Activated CD4-positive, alpha-beta T cell treated with anti-CD3 and anti-CD28 coated beads, Interleukin-10, Interleukin-2, amounts not matched to agents 100 ng/mL and 50 ng/mL, durations not matched to agents 16 hours and 8 hours (primary cell): ENCODE measurements at regions not wholly inside any gene's neighbourhood (a gene's known extent, or its start where the extent isn't known, plus 50 kb on each side); places are given as distances from the start of the nearest gene placed in this dataset.

Experiments used
- DNase-seq: peaks from one replicate; pipeline ENCODE4 v3.0.0-alpha.2; 2020

DNA sequence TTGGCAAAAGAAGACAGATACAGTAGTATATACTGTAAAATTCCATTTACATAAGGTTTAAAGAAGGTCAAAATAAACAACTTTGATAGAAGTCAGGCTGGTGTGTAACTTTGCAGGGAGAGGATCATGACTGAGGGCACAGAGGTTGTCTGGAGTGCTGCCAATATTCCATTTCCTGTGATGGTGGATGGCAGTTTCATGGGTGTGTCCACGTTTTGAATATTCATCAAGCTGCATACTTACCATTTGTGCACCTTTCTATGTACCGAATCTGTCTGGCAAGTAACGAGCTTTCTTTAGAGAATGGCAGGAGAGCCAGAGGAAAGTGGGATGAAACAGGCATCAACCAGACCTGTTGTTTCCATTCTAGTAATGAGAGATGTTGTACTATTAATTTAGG lies 420.5 kb upstream of the HTR2A start:
- DNase-seq = no peak

DNA sequence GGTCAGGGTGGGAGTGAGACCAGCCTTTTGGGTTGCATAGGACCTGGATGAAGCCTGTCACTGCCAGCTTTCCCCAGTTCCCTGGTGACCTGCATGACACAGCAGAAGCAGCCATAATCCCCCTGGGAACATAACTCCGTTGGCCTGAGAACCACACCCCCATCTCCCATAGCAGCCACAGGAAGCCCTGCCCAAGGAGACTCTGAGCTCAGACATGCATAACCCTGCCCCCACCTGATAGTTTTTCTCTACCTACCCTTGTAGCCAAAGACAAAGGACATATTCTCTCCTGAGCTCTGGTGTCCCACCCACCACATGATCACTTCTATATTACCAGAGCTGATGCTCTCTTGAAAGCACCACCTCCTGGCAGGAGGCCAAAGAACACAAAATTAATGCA lies 413.5 kb upstream of the HTR2A start:
- no peak for DNase-seq

DNA sequence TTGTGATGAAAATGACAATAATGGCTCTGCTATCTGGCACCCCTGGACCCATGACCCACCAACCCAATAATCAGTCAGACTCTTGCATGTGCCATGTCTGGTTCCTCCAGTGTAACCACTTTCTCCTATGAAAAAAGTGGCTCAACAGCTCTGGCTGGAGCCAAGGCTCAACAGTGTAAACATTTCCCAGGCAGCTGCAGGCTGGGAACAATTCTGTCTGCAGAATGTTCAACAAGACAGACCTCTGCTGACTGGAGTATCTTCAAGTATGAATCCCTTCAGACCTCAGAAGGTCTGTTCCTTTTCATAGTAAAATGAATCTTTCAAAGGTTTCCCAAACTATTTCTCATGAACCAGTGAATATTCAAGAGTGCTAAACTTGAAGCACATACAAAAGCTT lies 410.1 kb upstream of the HTR2A start:
- no peak for DNase-seq

DNA sequence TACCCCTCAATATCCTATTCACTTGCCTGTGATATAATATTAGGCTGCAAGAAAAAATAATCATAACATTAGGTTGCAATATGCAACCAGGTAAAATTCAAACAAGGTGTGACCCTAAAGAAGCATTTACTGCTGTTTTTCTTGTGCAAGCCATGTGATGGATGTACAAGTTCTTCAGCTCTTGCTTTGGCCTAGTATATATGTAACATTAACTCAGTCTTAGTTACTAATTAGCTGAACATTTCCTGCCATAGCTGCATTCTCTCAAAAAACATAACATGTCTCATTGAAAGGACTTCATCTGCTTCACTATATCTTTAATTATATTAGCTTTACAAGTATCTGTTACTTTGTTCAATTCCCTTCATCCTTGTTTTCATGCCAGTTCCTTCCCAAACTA lies 406.8 kb upstream of the HTR2A start:
- no peak for DNase-seq

DNA sequence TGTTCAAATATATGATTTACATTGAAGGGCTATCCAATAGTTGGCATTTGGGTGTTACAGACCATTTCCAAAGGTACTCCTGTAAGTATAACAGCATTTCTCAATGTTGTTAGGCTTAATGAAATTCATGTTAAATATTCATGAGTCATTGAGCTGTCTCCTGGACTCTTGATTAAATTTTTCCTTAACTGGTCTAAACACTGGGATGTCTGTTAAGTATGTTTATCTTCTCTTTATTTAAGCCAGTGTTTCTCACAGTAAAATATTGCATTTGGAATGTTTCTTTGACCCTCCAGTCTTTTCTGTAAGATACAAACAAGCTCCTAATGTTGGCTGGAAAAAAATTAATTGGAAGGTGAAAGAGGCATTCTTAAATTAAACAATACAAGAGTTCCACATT lies 402.5 kb upstream of the HTR2A start:
- no peak for DNase-seq

DNA sequence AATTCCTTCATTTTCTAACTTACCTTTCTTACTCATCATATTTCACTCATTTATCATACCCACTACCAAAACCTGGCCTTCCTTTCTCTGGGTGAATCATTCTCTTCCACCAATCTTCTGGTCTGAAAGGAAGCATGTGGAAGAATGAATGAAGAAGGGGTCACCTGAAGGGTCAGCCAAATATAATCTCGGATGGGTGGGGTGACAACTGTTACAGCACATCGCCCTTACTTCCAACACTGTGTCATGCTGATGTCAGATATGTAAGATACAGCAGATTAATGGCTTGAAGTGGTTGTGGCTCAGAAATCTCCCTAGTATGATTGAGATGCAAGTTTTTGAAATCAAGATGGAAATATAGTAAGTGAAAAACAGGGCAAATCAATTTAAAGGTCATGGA lies 401.7 kb upstream of the HTR2A start:
- DNase-seq = no peak

DNA sequence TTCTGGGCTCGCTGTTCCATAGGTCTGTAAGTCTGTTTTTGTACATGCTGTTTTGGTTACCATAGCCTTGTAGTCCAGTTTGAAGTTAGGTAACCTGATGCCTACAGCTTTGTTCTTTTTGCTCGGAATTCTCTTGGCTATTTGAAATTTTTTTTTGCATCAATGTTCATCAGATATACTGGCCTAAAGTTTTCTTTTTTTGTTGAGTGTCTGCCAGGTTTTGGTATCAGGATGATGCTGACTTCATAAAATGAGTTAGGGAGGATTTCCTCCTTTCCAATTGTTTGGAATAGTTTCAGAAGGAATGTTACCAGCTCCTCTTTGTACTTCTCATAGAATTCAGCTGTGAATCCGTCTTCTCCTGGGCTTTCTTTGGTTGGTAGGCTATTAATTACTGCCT lies 397.8 kb upstream of the HTR2A start:
- no peak for DNase-seq

DNA sequence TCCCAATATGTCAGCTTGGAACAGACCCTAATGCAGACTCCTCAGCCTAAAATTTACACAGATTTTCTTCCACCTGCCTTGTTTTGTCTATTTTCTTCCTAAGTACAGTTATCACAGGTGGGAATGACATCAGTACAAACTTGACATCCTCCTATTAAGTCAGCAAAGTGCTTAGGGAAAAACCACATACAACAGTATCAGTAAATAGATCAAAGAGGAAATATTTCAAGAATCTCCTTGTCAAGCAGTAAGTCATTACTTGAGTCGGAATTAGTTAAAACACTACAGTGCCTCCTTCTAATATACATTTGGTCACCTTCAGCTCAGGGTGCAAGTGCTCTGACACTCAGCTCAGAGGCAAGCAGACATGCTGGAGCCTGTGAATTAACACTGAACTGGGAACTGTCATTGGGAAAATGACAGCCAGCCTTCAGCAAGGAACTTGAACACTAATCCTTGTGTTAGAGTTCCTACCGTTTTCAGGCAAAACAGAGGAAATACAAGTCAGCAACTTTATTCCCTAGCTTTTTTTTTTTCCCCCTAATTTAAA lies 394.3 kb upstream of the HTR2A start:
- no peak for DNase-seq

DNA sequence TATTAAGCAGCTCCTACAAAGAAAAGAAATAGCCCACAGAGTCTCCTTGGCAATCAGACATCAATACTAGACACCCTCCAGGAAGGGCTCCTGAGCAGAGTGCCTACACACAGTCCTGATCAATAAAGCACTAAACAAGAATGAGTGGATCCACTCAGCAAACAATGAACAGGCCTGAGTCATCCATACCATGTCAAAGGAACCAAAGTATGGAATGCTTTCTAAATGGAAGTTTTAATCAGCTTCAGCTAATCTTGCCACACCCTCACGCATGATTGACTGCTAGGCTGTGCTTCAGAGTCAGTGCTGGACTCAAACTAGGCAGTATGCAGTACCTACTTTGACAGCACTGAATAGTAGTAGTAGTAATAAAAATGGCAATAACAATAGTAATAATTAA lies 392.7 kb upstream of the HTR2A start:
- DNase-seq = no peak

DNA sequence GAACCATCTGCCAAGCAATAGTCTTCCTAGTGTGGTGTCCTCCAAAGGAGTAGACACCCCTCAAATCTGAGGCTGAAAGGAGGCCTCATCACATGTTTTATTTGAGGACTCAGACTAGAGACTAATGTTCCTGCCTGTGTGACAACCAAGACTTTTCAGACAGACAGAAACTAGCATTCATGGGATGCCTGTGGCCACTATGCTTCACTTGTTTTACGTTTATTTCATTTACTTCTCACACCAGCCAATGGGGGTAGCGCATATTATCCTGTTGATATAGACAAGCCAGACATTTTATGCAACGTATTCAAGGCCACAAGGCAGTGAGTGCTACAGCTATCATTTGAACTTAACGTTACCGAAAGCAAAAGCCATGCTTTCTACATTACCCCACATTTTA lies 391.7 kb upstream of the HTR2A start:
- no peak for DNase-seq

DNA sequence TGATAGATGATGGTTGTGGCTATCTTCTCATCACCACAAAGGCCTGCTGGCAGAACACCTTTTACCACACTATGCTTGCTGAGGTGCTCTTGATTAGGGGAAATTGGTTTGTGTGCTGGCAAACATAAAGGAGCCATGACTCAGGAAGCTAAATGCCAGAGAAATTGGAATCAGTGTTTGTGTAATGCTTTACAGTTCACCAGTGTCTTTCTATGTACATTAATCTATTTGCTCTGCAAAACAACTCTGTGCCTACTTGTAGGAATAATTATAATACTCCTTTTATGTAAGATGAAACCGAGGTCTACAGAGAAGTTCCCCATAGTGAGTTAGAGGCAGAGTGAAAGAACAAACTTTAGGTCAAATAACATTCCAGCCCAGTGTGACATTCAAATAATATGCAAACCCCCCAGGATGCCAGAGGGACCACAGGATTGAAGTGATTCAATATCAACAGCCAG lies 390.5 kb upstream of the HTR2A start:
- no peak for DNase-seq

DNA sequence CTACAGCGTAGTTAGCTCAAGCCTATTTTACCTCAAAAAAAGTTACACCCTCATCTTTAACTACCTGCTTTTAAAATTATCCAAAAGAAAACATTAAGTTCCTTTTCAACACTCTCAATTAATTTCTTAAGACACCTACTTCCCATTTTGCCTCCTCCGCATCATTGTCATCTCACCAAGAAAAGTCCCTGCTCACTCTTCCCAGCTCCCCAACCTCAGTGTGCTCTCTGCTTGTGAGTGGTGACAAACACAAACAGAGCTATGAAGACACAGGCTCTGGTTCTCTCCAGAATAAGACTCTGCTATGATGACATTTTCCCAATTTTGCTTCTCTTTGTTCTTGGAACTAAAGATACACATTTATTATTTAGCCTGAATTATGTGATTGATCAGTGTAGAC lies 385.1 kb upstream of the HTR2A start:
- DNase-seq = no peak

DNA sequence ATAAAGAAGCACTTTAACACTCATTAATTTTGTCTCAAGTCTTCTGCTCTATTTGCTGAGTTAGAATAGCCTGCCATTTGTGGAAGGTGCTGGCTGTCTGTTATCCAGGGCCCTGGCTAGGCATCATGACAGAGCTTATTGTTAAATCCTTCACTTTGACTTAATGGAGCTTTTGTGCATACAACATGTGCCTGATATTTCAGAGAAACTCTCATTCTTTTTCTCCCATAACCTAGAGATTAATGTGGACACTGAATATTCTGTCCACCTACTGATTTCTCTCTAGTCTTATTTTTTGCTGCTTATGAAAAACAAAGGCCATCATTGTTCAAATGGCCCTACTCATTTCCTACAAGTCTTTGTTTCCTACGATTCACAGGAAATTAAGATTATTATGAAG lies 383.1 kb upstream of the HTR2A start:
- no peak for DNase-seq

DNA sequence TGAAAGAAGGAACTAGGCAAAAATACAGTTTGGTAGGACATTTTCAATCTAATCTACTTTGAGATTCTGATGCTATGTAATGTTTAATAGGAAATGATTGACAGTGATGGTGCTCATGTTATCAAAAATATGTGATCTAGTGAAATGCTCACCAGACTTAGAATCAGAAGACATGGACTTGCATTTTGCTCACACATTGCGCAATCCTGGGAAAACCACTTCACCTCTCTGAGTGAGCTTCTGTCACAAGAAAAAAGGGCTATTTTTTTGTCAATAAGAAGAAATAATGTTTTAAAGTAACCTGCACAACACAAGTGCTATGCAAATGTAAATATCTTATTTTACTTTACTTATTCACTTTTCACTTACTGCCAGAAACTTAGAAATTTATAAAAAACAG lies 380.9 kb upstream of the HTR2A start:
- DNase-seq = no peak

DNA sequence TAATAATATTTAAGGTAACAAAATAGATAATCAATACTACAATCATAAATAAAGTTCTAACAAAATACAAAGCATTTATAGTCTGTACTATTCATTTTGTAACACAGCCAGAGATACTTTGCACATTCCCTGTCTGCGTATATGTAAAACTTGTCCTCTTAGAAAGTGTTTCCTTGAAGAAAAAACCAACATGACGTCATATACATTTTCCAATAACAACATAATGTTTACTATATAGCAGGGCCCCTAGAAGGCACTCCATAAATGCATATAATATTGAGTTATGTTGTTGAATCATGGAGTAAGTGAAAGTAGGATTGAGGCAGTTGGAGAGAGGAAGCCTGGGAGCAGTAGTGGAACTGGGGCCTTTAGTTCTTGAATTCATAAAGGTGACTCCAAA lies 371.4 kb upstream of the HTR2A start:
- no peak for DNase-seq

DNA sequence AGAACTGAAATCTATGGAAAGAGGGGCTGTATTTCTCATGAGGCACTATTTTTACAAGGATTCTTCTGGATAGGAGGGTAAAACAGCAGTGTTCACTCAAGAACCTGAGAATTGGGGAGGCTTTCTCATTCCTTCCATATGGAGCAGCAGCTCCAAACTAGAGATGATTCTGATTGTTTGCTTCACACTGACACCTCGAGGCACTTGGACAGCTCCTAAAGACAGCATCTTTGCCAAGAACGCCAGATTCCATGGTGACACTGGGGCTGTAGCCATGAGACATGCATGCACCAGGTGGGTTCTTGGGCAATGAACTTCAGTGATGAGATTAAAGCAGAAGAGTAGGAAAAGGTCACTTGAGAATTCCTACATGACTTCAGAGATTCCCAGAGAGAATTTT lies 361.5 kb upstream of the HTR2A start:
- no peak for DNase-seq

DNA sequence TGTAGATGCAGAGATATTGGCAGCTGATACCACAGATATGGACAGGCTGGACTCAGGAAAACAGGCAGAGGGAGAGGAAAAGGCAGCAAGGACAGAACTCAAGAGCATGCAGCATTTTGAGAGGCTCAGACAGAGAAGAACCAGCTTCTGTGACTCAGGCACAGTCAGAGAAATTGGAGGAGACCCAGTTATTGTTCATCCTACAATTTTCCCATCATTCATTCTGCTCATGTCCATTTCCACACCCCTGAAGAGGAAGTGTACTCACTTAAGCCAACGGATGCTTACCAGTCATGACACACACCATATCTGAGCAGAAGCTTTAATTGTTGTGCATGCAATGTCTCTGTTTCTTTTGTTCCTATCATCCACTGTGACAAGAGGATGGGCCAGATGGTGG lies 359.8 kb upstream of the HTR2A start:
- no peak for DNase-seq

DNA sequence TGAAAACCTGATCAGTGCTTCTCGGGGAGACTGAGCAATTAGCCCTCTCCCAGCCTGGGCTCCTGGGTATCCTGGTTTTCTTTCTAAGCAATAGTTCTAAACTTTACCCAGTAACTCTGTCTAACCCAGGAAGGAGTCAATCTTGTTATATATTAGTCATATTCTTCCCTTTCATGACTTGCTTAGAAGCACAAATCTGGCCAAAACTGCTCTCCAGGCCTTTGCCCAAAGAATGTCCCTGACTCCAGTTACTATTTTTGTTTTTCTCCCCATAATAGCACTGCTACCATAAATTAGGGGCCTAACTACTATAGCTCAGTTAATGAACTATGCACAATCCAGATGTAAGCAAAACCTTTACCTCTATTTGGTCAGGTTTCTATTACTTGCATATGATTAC lies 355.8 kb upstream of the HTR2A start:
- DNase-seq = no peak

DNA sequence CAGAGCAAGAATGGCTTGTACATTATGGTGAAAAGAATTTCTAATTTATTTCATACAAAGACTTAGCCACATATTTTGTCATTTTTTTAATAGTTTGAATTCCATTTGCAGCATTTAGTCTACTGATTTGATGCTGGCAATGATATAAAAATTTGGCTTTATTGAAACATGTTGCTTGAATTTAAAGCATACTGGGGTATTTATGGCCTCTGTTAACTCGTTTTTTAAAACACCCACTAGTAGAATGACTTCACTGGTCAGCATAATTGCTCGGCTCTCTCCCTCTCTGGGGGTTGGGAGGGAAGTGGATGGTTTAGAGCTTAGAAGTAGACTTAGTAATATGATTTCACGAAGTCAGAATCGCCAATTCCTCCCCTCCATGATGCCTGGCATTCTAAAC lies 354.9 kb upstream of the HTR2A start:
- DNase-seq = no peak

DNA sequence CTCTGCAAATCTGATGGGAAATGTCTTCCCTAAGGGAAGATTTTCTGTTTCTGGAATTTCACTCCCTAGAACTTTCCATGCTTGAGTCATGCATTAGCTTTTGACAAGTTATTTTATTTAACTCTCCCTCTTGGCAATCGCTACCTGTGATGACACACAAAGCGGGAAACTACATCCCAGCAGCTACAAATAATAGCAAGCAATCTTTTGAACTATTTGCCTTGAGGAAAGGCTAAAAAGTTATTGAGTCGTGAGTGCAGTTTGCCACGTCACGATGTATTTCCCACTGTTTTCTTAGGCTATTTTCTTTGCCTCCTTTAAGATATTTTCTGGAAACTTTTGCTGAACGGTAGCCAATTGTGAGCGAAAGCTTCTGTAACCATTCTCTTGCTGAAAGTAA lies 353.3 kb upstream of the HTR2A start:
- no peak for DNase-seq

DNA sequence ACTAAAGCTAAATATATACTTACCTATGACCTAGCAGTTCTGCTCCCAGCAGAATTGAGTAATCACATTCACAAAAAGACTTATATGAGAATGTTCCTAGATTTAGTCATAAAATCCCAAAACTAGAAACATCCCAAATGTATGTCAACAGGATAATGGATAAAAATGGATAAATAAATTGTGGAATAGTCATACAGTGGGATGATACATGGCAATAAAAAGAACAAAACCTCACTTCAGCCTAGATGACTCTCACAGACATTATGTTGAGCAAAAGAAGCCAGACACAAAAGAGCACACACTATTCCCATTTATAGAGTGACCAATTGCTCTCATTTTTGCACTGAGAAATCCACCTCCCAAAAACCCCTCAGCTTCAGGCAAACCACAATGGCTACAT lies 352.4 kb upstream of the HTR2A start:
- no peak for DNase-seq

DNA sequence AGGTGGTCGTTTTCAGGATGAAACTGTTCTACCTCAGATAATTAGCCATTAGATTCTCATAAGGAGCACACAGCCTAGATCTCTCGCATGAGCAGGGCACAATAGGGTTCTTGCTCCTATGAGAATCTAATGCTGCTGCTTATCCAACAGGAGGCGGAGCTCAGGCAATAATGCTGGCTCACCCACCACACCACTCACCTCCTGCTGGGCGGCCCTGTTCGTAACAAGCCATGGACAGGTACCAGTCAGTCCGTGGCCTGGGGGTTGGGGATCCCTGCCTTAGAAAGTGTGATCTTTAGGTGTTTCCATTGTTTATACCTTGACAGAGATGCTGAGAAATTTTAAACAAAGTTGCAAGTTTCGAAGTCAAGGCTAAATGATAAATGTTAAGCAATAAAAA lies 344.6 kb upstream of the HTR2A start:
- no peak for DNase-seq

DNA sequence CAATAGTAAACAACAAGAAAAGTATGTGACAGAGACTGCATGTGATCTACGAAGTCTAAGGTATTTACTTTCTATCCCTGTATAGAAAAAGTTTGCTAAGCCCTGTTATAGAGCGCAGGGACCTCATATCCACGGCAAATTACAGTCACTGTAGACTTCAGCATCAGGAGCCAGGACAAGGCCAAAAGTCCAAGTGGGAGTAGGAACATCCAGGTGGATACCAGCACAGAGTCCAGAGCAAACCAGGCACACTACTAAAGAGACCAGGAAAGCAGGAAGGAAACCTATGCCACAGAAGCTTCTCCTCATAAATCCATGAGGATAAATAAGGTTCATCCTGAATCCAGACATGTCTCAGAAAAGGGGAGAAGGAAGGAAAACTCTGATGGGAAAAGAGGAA lies 342.2 kb upstream of the HTR2A start:
- DNase-seq = no peak

DNA sequence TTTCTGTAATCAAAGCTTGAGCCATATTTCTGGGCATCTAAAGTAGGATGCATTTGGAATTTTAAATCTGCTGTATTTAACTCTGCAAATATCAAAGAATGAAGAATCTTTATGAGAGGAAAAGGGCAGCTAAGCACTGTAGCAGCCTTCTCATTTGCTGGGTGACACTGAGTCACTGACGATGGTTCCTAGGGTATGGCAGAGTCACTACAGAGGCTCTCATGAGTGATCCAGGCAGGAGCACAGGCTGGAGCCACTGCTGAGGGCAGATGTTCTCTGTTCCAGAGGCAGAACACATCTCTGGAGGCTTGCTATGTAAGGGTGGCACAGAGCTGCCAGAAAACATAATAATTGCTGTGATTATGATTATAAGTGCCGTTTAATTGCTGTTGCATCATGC lies 340.7 kb upstream of the HTR2A start:
- DNase-seq = no peak

DNA sequence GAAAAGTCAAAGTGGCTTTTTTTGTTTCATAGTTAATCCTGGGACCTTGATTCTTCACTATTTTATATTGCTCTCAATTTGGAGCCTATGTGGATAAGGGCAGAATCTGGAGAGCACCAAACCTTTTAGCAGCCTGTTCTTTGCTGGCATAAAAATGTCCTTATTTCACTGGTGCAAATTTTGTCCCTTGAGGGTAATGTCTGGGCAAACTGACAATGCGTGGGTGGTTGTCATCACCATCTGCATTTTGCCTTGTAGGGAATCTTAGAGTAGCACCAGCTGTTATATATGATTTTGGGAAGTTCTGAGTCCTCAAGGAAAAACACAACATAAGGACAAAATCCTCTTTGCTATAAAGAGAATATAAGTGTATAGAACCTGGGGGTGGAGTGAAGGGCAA lies 336.9 kb upstream of the HTR2A start:
- no peak for DNase-seq

DNA sequence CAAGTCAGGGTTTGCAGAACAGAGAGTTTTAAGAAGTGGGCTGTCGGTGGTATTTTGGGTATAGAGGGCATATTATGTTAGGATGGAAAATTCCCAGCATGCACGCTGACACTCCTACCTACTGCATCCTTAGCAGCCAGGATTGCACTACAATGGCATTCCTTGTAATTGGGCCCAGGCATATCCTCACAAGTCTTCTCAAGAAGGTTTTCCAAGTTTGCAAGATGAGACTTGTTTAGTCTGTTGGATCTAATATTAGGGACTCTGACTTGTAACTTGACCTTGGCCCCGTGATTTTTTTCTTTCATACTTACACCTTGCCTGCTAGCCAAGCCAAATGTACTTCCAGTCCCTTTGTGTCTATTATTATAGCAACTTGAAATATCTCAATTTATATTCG lies 335.7 kb upstream of the HTR2A start:
- no peak for DNase-seq
